ENCODE measurements at regions not wholly inside any gene's neighbourhood (a gene's known extent, or its start where the extent isn't known, plus 50 kb on each side); places are given as distances from the start of the nearest gene placed in this dataset.
"Not testable (repeated sequence)": the region's sequence is repeated elsewhere in the genome, so short reads cannot be mapped to it uniquely, and the experiment has no call there.

DNA sequence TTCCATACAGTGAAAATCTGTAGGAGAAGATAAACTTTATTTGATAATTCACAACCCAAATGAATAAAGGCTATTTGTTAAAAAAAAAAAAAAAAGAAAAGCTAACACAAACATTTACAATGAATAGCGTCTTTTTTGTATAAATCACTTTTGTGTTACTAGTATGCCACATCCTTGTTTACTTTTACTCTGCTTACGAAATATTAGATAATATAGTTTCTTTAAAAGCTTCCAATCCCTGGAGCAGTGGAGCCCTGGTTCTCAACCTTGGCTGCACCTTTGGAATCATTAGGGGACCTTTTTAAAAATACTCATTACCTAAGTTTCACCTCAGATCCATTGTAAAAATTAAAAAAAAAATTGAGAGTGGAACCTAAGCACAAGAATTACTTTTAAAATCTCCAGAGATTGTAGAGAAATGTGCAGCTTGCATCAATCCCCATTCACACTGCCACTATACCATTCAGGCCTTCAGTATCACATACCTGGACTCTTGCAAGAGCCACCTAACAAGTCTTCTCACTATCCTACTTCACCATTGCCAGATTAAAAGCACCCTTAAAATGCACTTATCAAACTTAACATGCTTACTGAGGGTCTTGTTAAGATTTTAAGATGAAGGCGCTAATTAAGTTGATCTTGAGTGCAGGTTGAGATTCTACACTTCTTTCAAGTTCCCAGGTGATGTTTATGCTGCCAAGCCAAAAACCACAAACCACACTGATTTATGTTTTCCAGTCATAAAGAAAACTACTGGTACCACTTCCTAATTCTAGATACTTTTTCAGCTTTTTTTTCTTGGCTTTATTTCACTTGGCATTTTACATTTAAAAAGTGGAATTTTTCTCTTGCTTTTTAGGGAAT lies 59.7 kb upstream of the ZC3H15 start:
- H3K9me3 ChIP-seq = no peaks in the 10 kb centered on the region
- no peaks in the 10 kb centered on the region for H3K36me3 ChIP-seq
- no peaks in the 10 kb centered on the region for H3K27me3 ChIP-seq
- DNase-seq (no peak), FAIRE-seq (no peak), ATAC-seq (no peak)
- no peak overlapping the region for H3K4me3 ChIP-seq
- H3K27ac ChIP-seq = no peak overlapping the region
- WGBS, 2 donors = 58 to 62% methylated on average over 3 of the region's 3 CpGs
- peaks cover 0 to under 1% (median 0%) of the 10 kb centered on the region in 3 donors for H3K4me1 ChIP-seq
- TF ChIP-seq, protein P1, sequence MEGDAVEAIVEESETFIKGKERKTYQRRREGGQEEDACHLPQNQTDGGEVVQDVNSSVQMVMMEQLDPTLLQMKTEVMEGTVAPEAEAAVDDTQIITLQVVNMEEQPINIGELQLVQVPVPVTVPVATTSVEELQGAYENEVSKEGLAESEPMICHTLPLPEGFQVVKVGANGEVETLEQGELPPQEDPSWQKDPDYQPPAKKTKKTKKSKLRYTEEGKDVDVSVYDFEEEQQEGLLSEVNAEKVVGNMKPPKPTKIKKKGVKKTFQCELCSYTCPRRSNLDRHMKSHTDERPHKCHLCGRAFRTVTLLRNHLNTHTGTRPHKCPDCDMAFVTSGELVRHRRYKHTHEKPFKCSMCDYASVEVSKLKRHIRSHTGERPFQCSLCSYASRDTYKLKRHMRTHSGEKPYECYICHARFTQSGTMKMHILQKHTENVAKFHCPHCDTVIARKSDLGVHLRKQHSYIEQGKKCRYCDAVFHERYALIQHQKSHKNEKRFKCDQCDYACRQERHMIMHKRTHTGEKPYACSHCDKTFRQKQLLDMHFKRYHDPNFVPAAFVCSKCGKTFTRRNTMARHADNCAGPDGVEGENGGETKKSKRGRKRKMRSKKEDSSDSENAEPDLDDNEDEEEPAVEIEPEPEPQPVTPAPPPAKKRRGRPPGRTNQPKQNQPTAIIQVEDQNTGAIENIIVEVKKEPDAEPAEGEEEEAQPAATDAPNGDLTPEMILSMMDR (IDR thresholded peaks at IDR 0.05) = no peak
- intact Hi-C loops (cut with DNase I) = no loop called here

DNA sequence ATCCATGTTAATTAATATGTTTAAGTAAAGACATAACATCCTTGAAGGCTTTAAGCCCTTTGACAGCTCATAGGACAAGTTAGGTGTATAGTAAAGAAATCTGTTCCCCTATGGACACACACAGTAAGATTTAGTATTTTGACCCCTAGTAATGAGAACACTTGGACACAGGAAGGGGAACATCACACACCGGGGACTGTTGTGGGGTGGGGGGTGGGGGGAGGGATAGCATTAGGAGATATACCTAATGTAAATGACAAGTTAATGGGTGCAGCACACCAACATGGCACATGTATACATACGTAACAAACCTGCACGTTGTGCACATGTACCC lies 59.1 kb upstream of the ZC3H15 start:
- H3K27ac ChIP-seq; H3K9me3 ChIP-seq; FAIRE-seq; H3K4me1 ChIP-seq; intact Hi-C loops (cut with DNase I); H3K27me3 ChIP-seq; H3K4me3 ChIP-seq; ATAC-seq; DNase-seq; H3K36me3 ChIP-seq: not testable (repeated sequence)
- 76 to 79% methylated on average over 3 of the region's 3 CpGs for WGBS, 2 donors

DNA sequence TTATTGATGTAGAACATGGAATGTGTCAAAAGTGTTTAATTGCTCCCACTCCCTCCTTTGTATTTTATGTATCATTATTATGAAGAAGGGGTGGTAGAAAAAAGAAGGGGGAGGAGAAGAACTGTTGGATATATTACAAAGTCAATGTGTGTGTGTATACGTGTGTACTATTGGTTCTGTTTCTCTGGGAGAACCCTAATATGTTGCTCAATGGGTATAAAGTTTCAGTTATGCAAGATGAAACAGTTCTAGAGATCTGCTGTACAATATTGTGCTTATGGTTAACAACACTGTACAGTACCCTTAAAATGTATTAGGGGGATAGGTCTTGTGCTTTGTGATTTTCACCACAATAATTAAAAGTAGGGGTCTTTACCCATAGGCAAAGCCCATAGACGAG lies 58.1 kb upstream of the ZC3H15 start:
- FAIRE-seq (no peak), DNase-seq (no peak), ATAC-seq (no peak)
- Histone ChIP-seq H3K27ac (no peak overlapping the region), H3K27me3 (no peaks in the 10 kb centered on the region), H3K4me3 (no peak overlapping the region), H3K4me1 (no peaks in the 10 kb centered on the region), H3K9me3 (no peaks in the 10 kb centered on the region), H3K36me3 (no peaks in the 10 kb centered on the region)
- intact Hi-C loops (cut with DNase I) = no loop called here
- WGBS, 2 donors = 82 to 95% methylated on average over 2 of the region's 2 CpGs
- TF ChIP-seq, protein P1 (IDR thresholded peaks at IDR 0.05) = no peak

DNA sequence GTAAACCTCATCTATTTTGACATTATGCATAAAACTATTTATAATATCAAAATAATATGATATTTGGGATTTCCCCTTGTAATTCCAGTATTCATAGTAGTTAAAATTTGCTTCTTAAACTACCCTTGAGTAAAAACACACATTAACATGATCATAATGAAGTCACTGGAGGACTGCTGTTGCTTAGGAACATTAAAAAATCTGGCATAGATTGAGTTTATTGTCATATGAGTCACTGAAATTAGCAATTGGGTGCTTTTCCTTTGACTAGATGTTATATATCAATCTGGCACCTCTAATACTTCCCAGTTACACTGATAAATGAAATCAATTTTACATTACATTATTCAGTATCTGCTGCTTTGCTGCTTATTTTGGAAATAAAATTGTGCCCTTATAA lies 57.0 kb upstream of the ZC3H15 start:
- FAIRE-seq (no peak), ATAC-seq (peak in 1 of 4 donors; percentile 34), DNase-seq (no peak)
- Histone ChIP-seq H3K36me3 (no peaks in the 10 kb centered on the region), H3K4me3 (no peak overlapping the region), H3K4me1 (no peaks in the 10 kb centered on the region), H3K9me3 (no peaks in the 10 kb centered on the region), H3K27me3 (no peaks in the 10 kb centered on the region), H3K27ac (no peak overlapping the region)
- intact Hi-C loops (cut with DNase I) = no loop called here
- TF ChIP-seq, protein P1 (IDR thresholded peaks at IDR 0.05) = no peak

DNA sequence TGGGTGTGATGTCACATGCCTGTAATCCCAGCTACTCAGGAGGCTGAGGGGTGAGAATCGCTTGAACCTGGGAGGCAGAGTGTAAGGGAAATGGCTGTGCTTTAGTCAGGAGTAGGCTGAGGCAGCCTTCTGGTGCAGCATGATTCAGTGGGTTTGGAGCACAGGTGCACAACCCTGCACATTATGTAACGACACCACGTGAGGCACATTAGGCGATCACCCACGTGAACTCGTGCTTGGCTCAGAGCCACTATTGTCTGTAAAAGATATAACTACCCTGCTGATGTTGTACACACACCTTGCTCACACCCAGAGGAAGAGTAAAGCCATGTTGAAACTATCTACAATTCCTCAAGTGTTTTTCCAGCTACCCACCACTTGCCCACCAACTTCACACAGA lies 54.8 kb upstream of the ZC3H15 start:
- Histone ChIP-seq H3K27ac (no peak overlapping the region), H3K9me3 (no peaks in the 10 kb centered on the region), H3K36me3 (no peaks in the 10 kb centered on the region), H3K27me3 (no peaks in the 10 kb centered on the region), H3K4me1 (no peaks in the 10 kb centered on the region), H3K4me3 (no peak overlapping the region)
- WGBS, 2 donors = 84 to 91% methylated on average over 6 of the region's 6 CpGs
- TF ChIP-seq, protein P1 (IDR thresholded peaks at IDR 0.05) = no peak
- no peak for DNase-seq
- intact Hi-C loops (cut with DNase I) = no loop called here
- no peak for ATAC-seq
- FAIRE-seq = no peak

Data from pancreas (tissue), 10 donors.